Vagina (tissue), 2 donors: ENCODE measurements at regions not wholly inside any gene's neighbourhood (a gene's known extent, or its start where the extent isn't known, plus 50 kb on each side); places are given as distances from the start of the nearest gene placed in this dataset.

Experiments
- DNase-seq, 2 donors: peaks; one replicate each; pipeline ENCODE4 v3.0.0-alpha.2; 2017; ENCODE audit errors: extremely low spot score in 2 of 2
- H3K27ac ChIP-seq: fragments of 200-600 bp; sonication (generic); one replicate; pipeline ENCODE4 v1.5.1; 2019
- H3K27me3 ChIP-seq: fragments of 200-600 bp; sonication (generic); one replicate; pipeline ENCODE4 v1.5.1; 2019
- H3K36me3 ChIP-seq, 2 donors: fragments of 200-600 bp; sonication (generic); one replicate each; pipeline ENCODE4 v1.5.1; 2017 to 2019
- H3K4me1 ChIP-seq: fragments of 200-600 bp; sonication (generic); one replicate; pipeline ENCODE4 v1.5.1; 2019
- H3K4me3 ChIP-seq, 2 donors: fragments of 200-600 bp; sonication (generic); 1 replicate in 1 of 2; 2 replicates in 1 of 2; pipeline ENCODE4 v1.5.1; 2016 to 2019
- H3K9me3 ChIP-seq: fragments of 200-600 bp; sonication (generic); one replicate; pipeline ENCODE4 v1.5.1; 2019
- CTCF ChIP-seq, 3 experiments: fragments of 450-650 bp in 2 of 3; fragments of 200-600 bp in 1 of 3; sonication (generic) in 1 of 3; IDR thresholded peaks; one replicate each; pipeline ENCODE4 v1.5.1; 2017 to 2019; ENCODE audit warnings: antibody characterized with exemption in 3 of 3, mild to moderate bottlenecking in 2 of 3, moderate library complexity in 2 of 3
- POLR2A ChIP-seq, 2 donors: fragments of 450-650 bp; IDR thresholded peaks; one replicate each; pipeline ENCODE4 v1.6.1; 2017; ENCODE audit warnings: antibody characterized with exemption in 2 of 2, mild to moderate bottlenecking in 2 of 2, moderate library complexity in 2 of 2
- POLR2AphosphoS5 ChIP-seq, 2 donors: sonication (generic); formaldehyde crosslinking; IDR thresholded peaks; one replicate each; pipeline ENCODE4 v1.9.0; 2017; ENCODE audit warnings: antibody characterized with exemption in 2 of 2, mild to moderate bottlenecking in 2 of 2, low read depth in 1 of 2; ENCODE audit not compliant: insufficient read depth in 1 of 2
- intact Hi-C: fragments of 100-400 bp; cut with DNase I; formaldehyde crosslinking; loops from one replicate; pipeline ENCODE4 v1.15.1; 2023

- DNase-seq: no peak
- Histone ChIP-seq H3K27me3 (no peaks in the 10 kb centered on the region), H3K4me3 (no peak overlapping the region), H3K36me3 (no peaks in the 10 kb centered on the region), H3K27ac (no peak overlapping the region), H3K4me1 (no peaks in the 10 kb centered on the region), H3K9me3 (no peaks in the 10 kb centered on the region)
- intact Hi-C loops: no loop called here
- TF ChIP-seq POLR2AphosphoS5 (IDR thresholded peaks at IDR 0.05; ENCODE audit: insufficient read depth in 1 of 2, low read depth in 1 of 2) (no peak), CTCF (IDR thresholded peaks at IDR 0.05) (no peak), POLR2A (IDR thresholded peaks at IDR 0.05) (no peak)
Observed at GRCh38 chr21:17231771-17232170, 281.1 kb upstream of the CXADR start.

- no peak overlapping the region for H3K4me3 ChIP-seq
- intact Hi-C loops: no loop called here
- no peaks in the 10 kb centered on the region for H3K9me3 ChIP-seq
- TF ChIP-seq CTCF (IDR thresholded peaks at IDR 0.05) (no peak), POLR2A (IDR thresholded peaks at IDR 0.05) (no peak), POLR2AphosphoS5 (IDR thresholded peaks at IDR 0.05; ENCODE audit: insufficient read depth in 1 of 2, low read depth in 1 of 2) (no peak)
- no peak for DNase-seq
- no peaks in the 10 kb centered on the region for H3K27me3 ChIP-seq
- H3K27ac ChIP-seq: no peak overlapping the region
- H3K4me1 ChIP-seq: no peaks in the 10 kb centered on the region
- H3K36me3 ChIP-seq: no peaks in the 10 kb centered on the region
Observed at GRCh38 chr21:17238468-17238867, 274.4 kb upstream of the CXADR start.

GRCh38 chr21:17250778-17251241 lies 262.0 kb upstream of the CXADR start:
- no peak for TF ChIP-seq CTCF (IDR thresholded peaks at IDR 0.05)
- no peak for TF ChIP-seq POLR2AphosphoS5 (IDR thresholded peaks at IDR 0.05; ENCODE audit: insufficient read depth in 1 of 2, low read depth in 1 of 2)
- TF ChIP-seq POLR2A (IDR thresholded peaks at IDR 0.05): no peak
- Histone ChIP-seq H3K9me3 (no peaks in the 10 kb centered on the region), H3K4me3 (no peak overlapping the region), H3K36me3 (no peaks in the 10 kb centered on the region), H3K27me3 (no peaks in the 10 kb centered on the region), H3K27ac (no peak overlapping the region), H3K4me1 (no peaks in the 10 kb centered on the region)
- intact Hi-C loops: no loop called here
- DNase-seq: no peak

GRCh38 chr21:17257784-17258183 lies 255.1 kb upstream of the CXADR start:
- intact Hi-C loops: no loop called here
- Histone ChIP-seq H3K36me3 (no peaks in the 10 kb centered on the region), H3K4me3 (no peak overlapping the region), H3K9me3 (no peaks in the 10 kb centered on the region), H3K27ac (no peak overlapping the region), H3K4me1 (no peaks in the 10 kb centered on the region), H3K27me3 (no peaks in the 10 kb centered on the region)
- TF ChIP-seq POLR2A (IDR thresholded peaks at IDR 0.05) (no peak), POLR2AphosphoS5 (IDR thresholded peaks at IDR 0.05; ENCODE audit: insufficient read depth in 1 of 2, low read depth in 1 of 2) (no peak), CTCF (IDR thresholded peaks at IDR 0.05) (no peak)
- no peak for DNase-seq

- DNase-seq: no peak
- Histone ChIP-seq H3K27ac (no peak overlapping the region), H3K36me3 (no peaks in the 10 kb centered on the region), H3K9me3 (no peaks in the 10 kb centered on the region), H3K4me1 (peaks cover 8% of the 10 kb centered on the region), H3K27me3 (no peaks in the 10 kb centered on the region), H3K4me3 (no peak overlapping the region)
- intact Hi-C loops: loop anchor here (10.0 kb wide), 1 partner anchor 1259 kb away; no protein-coding TSS in a partner anchor
- TF ChIP-seq POLR2A (IDR thresholded peaks at IDR 0.05) (no peak), POLR2AphosphoS5 (IDR thresholded peaks at IDR 0.05; ENCODE audit: insufficient read depth in 1 of 2, low read depth in 1 of 2) (no peak), CTCF (IDR thresholded peaks at IDR 0.05) (no peak)
Observed at GRCh38 chr21:17264182-17264581, 248.7 kb upstream of the CXADR start.
